Stimulated activated CD4-positive, alpha-beta T cell treated with anti-CD3 and anti-CD28 coated beads, Interleukin-12 subunit alpha, Interleukin-12 subunit beta, amount 100 ng/mL, for 48 hours (primary cell): ENCODE measurements at regions not wholly inside any gene's neighbourhood (a gene's known extent, or its start where the extent isn't known, plus 50 kb on each side); places are given as distances from the start of the nearest gene placed in this dataset.

Source experiments
- DNase-seq, 3 donors: peaks; one replicate each; pipeline ENCODE4 v3.0.0-alpha.2; 2020; ENCODE audit warnings: low read depth in 2 of 3, low spot score in 1 of 3

DNA sequence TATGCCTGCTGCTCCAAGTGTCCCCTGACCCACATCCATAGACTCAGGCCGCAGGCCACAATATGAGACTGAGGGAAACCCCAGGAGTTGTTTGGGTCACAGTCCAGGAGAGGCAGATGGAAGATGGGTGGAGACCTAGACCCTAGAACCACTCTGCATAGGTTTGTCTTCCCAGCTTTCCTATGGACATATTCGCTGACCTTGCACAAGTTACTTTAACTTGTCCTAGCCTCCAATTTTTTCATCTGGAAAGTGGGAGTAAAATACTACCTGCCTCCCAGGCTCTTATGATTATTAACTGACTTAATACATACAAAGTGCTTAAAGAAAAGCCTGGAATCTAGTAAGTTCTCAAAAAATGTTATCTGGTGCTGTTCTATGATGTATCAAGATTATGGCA is 157.1 kb upstream of the IFNG-AS1 start:
- DNase-seq, result no peak

DNA sequence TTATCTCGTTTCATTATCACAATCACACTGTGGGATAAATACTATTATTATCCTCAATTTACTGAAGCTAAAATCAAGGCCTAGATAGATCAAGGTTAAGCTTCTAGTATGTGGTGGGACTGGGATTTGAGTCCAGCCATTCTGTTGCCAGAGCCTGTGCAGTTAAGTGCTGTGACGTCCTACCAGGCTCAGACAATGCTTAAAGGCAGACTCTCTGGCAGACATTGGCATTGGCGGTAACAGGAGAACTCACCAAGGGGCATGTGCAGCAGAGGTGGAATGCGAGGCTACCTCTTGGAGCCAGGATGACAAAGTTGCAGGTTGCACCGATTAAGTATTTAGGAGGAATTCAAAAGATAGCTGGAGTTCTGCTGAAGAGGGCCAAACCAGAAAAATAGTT is 155.6 kb upstream of the IFNG-AS1 start:
- DNase-seq, result no peak

DNA sequence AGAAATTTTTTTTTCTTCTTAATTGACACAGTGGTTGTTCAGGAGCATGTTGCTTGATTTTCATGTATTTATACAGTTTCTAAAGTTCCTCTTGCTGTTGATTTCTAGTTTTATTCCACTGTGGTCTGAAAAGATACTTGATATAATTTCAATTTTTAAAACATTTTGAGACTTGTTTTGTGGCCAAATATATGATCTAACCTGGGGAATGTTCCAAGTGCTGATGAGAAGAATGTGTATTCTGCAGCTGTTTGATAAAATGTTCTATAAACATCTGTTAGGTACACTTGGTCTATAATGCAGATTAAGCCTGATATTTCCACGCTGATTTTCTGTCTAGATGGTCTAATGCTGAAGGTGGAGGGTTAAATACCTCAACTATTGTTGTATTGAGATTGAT is 151.4 kb upstream of the IFNG-AS1 start:
- DNase-seq, result no peak

DNA sequence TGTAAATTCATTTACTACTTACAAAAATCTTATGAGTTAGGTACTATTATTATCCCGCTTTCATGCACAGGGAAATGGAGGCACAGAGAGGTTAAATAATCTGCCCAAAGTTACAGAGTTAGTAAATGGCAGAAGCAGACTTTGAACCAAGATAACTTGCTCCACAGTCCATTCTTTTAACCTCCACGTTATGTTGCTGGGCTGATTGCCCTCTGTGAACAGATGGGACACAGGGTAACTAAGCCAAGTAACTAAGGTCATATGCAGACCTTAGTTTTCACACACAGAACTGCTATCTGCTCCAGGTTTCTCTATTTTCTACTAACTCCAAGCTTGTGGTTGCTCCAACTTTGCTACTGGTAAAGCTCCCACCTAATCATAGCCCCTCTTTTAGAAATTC is 147.1 kb upstream of the IFNG-AS1 start:
- DNase-seq, result no peak

DNA sequence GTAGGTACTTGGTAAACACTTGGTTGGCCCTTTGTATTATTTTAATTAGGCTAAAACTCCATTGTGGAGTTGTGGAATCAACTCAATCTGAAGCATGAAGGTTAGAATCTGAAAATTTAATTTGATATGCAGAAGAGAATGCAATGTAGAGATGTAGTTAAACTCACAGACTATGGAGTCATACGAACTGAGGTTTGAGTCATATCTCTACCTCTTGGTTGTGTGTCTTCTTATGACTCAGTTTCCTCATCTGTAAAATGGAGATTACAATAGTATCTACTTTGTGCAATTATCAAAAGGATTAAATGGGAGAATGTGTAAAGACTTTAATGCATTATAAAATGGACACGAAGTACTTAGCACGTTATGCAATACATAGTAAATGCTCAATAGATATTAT is 146.0 kb upstream of the IFNG-AS1 start:
- no peak for DNase-seq

DNA sequence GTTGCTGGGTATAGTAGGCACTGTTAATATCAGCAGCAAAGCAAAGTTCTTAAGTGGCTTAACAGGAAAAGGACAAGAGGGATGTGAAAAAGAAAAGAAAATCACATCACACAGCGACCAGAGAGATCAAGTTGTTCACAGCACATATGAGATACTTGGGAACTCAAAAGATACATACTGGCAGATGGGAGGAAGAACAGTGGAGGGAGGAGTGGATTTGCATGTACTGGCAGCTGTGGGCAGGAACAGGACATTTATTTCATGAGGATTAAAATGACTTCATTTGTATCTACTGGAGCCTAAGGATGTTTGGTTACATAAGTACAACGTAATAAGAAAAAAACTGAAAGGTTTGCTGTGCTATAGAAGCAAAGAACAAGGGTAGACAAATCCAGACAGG is 136.5 kb upstream of the IFNG-AS1 start:
- DNase-seq, result no peak

DNA sequence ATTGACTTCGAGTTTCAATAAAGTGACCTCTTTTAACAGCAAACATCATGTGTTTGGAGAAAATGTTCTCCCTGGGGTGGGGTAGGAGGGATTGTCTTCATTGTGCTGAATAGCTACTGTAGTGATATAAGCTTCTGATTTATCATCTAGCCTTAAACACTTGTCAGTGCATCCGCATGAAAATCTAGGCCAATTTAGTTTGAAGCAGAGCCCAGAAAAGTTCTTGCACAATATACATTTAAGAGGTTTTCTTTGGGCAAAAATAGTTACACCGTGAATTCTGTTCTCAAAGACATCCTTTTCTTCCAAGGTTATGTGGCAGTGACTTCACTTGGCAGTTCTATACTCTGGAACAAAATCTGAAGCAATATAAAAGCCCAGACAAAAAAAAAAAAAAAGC is 136.0 kb upstream of the IFNG-AS1 start:
- no peak for DNase-seq

DNA sequence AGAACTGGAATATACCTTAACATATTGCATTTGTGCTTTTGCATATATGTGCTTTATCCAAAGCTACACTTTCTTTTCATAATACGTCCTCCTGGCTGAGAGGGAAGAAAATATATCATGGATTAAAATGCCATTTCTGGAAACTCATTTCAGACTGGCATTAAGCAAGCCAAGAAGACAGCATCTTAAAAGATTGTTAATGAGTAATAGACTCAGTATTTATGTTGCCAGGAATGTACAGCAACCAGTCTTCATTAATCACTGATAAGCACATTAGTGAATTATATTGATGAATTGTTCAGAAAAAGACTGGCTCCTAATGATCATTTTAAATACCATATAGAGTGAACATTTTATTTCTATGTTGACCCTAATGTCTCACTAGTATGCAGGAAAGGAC is 134.9 kb upstream of the IFNG-AS1 start:
- no peak for DNase-seq

DNA sequence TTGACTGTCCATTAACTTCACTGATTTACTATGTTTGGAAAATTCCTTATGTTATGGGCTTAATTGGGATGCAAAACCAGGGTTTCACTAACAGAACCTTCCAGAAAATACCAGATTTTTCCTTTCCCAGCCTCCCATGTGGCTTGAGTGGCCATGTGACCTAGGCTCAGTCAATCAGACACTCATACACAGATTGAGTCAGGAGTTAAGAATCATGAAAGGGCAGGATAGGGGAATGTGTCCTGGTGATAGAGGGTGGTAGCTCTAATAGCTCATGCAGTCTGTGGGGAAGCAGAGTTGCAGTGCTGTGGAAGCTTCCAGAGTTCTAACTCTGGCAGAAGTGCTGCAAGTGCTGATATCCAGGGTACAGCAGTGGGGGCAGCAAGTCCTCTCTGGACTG is 134.1 kb upstream of the IFNG-AS1 start:
- DNase-seq, result no peak

DNA sequence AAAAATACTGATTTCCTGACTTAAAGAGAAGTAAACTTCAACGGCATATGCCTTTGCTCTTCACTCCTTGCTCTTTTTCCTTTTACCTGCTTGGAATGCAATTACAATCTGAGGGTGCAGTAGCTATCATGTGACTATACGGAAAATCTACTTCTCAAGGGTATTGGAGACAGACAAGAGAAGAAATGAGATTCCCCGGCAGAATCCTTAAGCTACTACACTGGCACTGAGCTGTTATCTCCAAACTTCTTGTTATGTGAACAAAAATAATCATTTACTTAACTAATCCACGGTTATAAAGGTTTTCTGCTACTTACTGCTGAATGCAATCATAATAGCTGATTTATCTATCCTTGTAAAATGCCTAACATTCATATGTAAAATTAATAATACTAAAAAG is 118.0 kb upstream of the IFNG-AS1 start:
- DNase-seq, result no peak

DNA sequence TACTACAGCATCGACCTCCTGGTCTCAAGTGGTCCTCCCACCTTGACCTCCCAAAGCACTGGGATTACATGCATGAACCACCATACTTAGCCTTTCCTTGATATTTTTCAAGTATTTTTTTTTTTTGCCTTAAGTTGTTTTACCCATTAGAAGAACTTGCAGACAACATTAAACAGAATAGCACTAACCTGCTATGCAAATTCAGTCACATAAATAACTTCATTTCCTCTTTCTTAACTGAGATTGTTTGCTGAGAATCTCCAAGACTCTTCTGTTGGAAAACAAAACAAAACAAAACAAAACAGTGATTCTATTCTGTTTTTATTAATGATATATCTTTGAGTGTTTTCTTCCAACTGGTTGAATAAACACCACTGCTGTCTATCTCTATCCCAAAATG is 115.9 kb upstream of the IFNG-AS1 start:
- no peak for DNase-seq

DNA sequence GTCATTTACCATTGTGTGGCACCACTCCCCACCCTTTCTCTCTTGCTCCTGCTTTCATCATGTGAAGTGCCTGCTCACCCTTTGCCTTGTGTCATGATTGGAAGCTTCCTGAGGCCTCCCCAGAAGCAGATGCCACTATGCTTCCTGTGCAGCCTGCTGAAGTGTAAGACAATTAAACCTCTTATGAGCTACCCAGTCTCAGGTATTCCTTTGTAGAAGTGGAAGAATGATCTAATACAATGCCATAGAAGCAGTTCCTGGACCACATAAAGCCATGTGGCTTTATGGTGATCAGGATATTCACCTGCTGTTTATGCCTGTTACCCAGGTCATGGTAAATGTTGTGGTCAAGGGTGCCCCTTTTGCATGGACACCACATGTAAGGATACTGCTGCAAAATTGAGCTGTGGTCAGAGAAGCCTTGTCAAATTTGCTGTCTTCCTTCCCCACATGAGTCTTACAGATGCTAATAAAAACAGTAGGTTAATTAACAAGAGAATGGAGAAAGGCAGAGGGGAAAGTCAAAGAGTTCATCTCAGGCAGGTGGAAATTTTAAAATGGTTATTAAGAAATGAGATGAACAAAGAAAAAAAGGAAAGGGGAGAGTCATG is 112.8 kb upstream of the IFNG-AS1 start:
- DNase-seq, result no peak

DNA sequence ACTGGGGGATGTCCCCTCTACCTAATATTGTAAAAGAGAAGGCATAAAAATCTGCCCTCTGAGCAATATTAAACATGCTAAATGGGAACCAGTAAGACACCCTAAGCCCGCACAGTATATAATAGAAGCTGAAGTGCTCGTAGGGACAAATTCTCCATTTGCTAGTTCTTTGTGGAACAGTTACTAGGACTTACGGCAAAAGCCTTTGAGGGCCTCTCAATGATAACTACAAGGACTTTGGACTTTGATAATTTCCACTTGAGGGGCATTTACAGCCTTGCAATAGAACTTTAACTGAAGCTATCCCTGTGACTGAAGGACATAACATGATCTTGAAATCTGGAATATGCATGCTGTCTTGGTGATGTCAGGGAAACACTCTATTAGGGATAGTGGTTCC is 111.5 kb upstream of the IFNG-AS1 start:
- DNase-seq, result no peak

DNA sequence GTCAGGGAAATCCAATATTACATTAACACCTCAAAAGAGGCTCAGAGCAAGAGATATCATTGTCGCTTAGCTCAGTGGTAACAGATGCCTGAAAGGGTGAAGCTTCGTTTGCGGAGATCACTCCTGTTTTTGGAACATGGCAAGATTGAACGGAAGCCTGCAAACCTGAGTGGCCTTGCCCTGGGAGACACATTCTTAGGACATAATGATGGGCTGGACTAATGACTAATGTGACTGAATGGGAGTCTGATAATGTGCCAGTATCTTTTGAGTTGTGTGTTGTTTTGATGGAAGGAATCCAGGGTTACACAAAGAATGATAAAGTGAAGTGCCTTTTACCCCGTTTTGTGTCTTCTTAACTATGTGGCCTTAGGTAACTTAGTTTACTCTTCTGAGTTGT is 109.3 kb upstream of the IFNG-AS1 start:
- DNase-seq, result no peak

DNA sequence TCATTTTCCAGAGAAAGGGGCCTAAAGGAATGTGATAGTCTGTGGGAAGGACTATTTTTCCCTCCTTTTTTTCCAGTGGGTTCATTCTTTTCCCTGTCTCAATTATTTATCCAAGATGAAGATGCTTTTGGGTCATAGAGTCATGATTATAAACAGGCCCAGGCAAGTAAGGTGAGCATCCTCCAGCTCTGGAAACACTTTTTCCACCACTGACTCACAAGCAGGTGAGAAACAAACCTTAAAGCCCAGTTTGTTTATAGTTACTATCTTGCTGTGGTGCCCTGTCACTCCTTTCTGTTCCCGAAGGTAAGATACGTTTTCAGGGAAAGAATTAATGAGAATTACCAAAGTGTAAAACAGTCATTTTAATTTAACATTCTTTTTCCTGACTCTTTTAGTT is 107.7 kb upstream of the IFNG-AS1 start:
- no peak for DNase-seq

DNA sequence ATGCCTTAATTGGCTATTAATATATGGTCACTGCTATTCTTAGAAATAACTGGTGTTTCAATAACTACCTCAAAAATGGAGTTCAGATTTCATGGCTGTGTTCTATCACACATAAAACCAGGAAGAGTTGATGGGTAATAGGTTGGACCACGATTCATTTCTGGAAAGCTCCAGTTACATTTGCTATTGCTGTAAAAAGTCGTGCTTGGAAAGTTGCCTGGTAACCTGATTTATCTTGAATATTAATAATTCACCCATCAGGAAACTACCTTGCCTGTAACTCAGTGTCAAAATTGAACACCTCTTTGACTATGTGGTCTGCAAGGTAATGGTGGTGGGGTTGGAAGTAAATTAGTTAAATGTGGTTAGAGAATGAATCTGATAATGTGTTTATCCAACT is 104.7 kb upstream of the IFNG-AS1 start:
- no peak for DNase-seq

DNA sequence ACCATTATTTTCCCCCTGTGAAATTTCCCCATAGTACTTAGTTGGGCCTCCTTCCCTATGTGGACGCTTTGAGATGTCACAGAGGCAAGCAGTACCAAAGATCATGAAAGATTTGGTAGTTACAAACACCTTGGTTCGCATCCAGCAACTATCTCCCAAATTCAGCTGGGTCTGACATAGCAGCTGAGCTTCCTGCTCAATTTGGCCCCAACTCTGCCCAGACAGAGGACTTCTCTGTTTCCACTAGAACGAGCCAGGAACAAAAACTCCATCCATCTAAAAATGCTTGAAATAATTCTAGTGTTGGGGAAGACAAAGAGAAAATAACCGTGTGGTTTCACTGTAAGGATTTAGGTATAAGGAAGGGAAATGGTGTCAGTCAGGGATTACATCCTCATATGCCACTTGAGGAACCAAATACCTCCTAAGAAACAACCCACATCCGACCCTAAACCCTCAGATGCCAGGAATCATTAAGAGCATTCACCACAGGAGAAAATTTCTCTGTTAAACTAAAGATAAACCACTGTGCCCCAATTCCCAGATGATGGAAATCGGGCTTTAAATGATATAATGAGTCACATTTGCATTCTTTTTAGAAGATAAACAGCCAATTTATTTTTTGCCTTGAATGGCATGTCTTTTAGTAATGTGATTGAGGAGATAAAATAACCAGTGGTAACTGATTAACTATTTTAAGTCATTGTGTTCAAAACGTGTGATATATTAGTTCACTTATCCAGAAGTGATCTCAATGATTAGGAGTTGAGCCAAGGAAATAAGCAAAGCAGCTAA is 103.7 kb upstream of the IFNG-AS1 start:
- DNase-seq, result no peak

DNA sequence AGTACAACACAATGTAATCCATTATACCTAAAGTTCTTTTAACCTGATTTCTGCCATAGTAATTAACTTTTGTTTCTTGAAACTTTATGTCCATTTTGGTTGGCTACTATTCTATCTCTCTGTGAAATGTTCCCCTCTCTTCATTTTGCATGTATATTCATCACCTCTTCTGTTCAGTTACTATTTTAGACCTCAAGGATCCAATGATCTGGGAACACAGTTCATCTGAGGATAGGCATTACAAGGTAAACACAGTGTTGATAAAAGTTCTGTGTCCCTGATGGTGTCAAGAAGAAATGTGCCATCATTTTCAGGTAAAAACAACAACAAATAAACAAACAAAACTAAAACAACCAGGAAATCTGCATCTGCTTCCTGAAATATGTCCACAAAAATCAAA is 102.2 kb upstream of the IFNG-AS1 start:
- DNase-seq, result no peak

DNA sequence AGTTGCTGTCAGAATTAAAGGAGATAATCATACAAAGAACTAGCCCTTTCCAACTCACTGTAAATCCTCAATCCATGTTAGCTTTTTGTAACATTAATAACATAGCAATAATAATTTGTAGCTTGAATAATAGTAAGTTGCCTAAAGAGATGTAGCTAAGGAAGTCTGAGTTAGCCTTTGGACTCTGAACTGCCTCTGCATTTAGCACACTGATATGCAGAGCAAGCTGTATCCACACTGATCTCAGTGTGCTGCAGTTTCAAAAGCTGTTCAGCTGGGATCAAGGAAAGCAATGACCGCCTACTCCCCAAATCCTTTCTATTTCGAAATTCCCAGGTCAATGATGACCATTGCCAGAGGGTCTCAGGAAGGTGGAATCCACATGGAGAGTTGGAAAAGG is 99.3 kb upstream of the IFNG-AS1 start:
- no peak for DNase-seq

DNA sequence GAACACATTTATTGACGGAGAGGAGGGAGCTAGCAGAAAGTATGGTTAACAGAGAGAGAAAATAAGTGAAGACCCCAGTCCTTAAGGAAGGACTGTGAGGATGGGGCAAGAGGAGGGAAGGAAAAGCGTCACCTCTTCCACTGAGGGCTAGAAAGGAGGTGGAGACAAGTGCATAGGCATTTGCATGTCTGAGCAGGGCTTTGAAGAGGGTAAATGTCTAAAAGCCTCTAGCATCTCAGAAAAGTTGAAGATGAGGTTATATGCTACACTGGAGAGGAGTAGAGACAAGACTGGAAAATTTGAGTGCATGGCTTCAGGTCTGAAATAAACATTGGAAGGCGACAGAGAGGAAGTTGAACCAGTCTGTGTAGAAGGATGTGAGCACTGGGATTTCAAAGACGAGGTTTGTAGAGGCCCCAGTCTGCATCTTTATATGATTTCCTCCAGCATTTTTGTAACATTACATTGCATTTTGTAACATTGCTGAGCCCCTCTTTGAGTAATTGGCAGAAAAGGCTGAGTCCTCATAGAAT is 98.5 kb upstream of the IFNG-AS1 start:
- no peak for DNase-seq

DNA sequence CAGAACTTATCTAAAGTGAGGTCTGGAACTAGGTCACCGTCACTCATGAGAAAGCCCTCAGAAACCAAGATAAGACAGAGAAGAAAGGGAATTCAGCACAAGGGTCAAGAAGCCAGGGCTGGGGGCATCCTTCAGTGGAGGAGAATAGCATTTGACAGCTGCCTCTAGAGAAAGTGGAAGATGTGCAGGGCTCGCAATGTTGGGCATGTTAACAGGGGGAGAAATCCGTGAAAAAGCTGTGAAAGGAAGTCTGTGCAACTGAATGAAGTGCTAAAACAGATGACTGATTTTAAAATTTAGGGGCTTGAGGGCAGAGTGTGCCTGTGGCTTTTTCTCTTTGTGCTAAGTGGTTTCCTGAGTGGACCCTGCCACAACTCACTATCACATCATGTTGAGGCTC is 97.7 kb upstream of the IFNG-AS1 start:
- no peak for DNase-seq

DNA sequence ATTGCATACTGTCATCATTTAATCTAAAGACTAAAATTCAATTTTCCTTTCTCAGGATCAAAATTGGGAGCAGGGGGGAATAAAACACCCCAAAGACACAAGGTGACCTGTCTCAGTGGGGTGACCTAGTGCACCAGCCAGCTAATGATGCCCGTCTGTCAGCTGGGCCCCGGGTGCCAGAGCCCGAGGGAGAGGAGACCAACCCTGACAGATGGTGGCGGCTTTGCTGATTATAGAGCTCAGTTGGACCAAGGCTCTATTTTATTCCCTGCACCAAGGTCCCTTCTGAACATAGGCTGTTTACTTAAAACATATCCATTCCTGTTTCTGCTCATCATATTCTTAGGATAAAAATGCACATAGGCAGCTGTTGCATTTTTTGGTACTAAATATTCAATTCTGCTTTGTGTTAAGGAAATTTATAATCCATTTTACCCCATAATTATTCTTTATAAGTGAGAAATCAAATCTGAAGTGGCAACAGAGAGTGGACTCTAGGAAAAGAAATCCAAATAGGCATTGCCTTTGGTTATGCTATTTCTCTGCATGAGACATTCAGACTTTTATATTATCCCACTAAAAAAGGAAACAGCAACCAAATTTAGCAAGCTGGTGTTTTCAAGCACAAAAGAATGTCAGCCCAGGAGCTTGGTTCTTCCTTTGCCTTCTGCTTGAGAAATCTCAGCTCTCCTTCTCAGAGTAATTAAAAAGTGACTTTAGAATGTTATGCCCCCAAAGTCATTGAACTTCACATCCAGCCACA is 96.8 kb upstream of the IFNG-AS1 start:
- no peak for DNase-seq
